Cardiac fibroblast (primary cell): ENCODE measurements at regions not wholly inside any gene's neighbourhood (a gene's known extent, or its start where the extent isn't known, plus 50 kb on each side); places are given as distances from the start of the nearest gene placed in this dataset.
A peak's percentile ranks its signal among the peaks of the same experiment; 100 is the strongest.
"Not testable (repeated sequence)": the region's sequence is repeated elsewhere in the genome, so short reads cannot be mapped to it uniquely, and the experiment has no call there.

Source experiments
- DNase-seq, 2 donors: peaks; one replicate each; pipeline versions ENCODE4 v3.0.0 to v3.0.0-alpha.2; 2010; ENCODE audit warnings: low read depth in 2 of 2
- H3K4me3 ChIP-seq, 2 donors: replicated peaks in 1 of 2; 1 replicate in 1 of 2; 2 replicates in 1 of 2; pipeline ENCODE4 v1.5.1; 2011; ENCODE audit warnings: low read depth in 2 of 2, low read length in 2 of 2, mild to moderate bottlenecking in 2 of 2, moderate library complexity in 1 of 2
- TF ChIP-seq, protein P1 (sequence below): IDR thresholded peaks from one replicate; pipeline ENCODE4 v1.5.1; 2011; ENCODE audit warnings: low read depth, mild to moderate bottlenecking, low read length, inconsistent platforms

- H3K4me3 ChIP-seq: no peak overlapping the region
- TF ChIP-seq, protein P1, sequence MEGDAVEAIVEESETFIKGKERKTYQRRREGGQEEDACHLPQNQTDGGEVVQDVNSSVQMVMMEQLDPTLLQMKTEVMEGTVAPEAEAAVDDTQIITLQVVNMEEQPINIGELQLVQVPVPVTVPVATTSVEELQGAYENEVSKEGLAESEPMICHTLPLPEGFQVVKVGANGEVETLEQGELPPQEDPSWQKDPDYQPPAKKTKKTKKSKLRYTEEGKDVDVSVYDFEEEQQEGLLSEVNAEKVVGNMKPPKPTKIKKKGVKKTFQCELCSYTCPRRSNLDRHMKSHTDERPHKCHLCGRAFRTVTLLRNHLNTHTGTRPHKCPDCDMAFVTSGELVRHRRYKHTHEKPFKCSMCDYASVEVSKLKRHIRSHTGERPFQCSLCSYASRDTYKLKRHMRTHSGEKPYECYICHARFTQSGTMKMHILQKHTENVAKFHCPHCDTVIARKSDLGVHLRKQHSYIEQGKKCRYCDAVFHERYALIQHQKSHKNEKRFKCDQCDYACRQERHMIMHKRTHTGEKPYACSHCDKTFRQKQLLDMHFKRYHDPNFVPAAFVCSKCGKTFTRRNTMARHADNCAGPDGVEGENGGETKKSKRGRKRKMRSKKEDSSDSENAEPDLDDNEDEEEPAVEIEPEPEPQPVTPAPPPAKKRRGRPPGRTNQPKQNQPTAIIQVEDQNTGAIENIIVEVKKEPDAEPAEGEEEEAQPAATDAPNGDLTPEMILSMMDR: no peak
- no peak for DNase-seq
Observed at GRCh38 chr3:8020047-8020841, 481.4 kb upstream of the LMCD1 start.

GRCh38 chr3:8027954-8028353 is 473.7 kb upstream of the LMCD1 start:
- TF ChIP-seq, protein P1: no peak

DNA sequence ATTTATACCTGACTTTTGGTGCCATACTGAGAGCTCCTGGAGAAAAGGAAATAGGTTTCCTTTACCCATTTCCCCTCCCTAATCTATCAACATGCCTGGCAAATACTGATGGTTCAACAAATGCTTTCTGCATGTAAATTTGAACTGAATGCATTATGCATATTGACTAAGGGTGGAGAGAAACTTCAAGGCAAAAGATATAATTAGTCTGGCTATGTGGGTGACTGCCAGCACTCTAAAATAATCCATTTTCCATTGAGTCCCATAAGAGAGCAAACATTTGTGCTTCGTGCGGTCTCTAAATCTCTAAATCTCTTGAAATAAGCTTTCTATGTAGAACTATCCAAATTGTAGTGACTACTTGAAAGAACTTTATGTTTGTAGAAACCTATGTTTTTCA is 451.3 kb upstream of the LMCD1 start:
- DNase-seq: no peak
- TF ChIP-seq, protein P1: no peak
- no peak overlapping the region for H3K4me3 ChIP-seq

More at GRCh38 chr3:8027954-8028353, 473.7 kb upstream of the LMCD1 start:
- no peak for DNase-seq
- no peak overlapping the region for H3K4me3 ChIP-seq

DNA sequence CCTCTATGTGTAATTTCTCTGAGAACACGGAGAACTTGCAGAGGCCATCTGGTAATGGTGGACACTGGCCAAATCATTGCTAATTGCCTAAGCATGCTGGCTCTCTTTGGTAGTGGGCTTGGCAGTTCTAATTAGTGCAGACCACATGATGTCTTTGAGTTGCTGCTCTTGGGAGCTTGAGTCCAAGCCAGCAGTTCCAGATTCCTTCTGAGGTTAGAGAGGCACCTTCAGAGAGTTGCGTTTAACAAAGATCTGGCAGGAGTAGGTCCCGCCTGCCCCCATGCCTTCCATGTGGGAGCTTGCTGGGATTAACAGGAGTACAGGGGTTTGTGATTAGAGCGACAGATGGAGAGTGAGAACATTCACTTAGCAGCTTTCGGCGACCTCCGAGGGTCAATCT is 449.0 kb upstream of the LMCD1 start:
- TF ChIP-seq, protein P1: no peak
- no peak overlapping the region for H3K4me3 ChIP-seq
- DNase-seq: peak in 1 of 2 donors; percentile 18

DNA sequence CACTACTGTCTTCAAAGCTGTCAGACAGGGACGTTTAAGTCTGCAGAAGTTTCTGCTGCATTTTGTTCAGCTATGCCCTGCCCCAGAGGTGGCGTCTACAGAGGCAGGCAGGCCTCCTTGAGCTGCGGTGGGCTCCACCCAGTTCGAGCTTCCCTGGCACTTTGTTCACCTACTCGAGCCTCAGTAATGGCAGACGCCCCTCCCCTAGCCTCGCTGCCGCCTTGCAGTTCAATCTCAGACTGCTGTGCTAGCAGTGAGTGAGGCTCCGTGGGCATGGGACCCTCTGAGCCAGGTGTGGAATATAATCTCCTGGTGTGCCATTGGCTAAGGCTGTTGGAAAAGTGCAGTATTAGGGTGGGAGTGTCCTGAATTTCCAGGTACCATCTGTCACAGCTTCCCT is 433.5 kb upstream of the LMCD1 start:
- H3K4me3 ChIP-seq, DNase-seq: not testable (repeated sequence)

DNA sequence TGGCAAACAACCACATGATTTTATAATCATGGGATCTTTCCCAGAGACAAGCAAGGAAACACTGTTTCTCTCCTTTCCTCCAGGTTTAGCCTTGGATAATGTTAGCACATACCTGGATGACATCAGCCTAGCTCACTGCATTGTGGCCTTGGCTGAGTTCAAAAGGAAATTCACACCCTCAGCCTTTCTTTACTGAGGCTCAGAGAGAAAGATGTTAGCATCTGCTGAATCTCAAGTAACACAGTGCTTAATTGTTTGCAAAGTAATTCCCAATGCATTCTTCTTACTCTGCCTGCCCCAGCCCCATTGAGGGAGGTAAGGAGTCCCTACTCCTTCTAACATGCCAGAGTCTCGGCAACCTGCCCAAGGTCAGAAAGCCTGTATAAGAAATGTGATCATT is 432.2 kb upstream of the LMCD1 start:
- no peak overlapping the region for H3K4me3 ChIP-seq
- TF ChIP-seq, protein P1: no peak
- no peak for DNase-seq

DNA sequence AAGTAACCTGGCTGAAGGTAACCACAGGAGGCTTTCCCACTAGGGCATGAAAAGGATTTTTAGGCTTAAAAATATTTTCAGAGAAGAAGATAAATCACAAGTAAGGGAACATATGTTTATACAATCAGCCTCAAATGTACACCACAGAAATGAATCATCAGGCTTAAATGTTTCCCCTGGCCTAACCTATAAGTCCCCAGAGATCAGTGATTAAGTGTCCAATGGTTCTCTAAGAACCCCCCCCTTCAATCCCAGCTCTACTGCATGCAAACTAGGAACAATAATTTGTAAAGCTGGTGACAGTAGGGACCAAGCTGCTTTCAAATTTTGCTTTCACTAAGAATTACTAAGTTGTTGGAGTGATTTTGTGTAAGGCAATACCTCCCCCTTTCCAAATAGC is 431.6 kb upstream of the LMCD1 start:
- TF ChIP-seq, protein P1: no peak
- no peak overlapping the region for H3K4me3 ChIP-seq
- DNase-seq: peak; percentile 3 to 63

DNA sequence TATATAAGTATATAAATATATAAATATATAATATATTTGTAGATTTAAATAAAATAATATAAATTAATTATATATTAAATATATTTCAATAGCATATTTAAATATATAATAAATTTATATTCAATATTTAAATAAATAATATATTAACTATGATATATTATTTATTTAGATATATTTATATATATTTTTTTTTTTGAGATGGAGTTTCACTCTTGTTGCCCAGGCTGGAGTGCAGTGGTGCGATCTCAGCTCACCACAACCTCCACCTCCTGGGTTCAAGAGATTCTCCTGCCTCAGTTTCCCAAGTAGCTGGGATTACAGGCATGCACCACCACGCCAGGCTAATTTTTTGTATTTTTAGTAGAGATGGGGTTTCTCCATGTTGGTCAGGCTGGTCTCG is 426.9 kb upstream of the LMCD1 start:
- H3K4me3 ChIP-seq, DNase-seq: not testable (repeated sequence)
